ENCODE measurements at regions not wholly inside any gene's neighbourhood (a gene's known extent, or its start where the extent isn't known, plus 50 kb on each side); places are given as distances from the start of the nearest gene placed in this dataset.
A peak's percentile ranks its signal among the peaks of the same experiment; 100 is the strongest.

DNA sequence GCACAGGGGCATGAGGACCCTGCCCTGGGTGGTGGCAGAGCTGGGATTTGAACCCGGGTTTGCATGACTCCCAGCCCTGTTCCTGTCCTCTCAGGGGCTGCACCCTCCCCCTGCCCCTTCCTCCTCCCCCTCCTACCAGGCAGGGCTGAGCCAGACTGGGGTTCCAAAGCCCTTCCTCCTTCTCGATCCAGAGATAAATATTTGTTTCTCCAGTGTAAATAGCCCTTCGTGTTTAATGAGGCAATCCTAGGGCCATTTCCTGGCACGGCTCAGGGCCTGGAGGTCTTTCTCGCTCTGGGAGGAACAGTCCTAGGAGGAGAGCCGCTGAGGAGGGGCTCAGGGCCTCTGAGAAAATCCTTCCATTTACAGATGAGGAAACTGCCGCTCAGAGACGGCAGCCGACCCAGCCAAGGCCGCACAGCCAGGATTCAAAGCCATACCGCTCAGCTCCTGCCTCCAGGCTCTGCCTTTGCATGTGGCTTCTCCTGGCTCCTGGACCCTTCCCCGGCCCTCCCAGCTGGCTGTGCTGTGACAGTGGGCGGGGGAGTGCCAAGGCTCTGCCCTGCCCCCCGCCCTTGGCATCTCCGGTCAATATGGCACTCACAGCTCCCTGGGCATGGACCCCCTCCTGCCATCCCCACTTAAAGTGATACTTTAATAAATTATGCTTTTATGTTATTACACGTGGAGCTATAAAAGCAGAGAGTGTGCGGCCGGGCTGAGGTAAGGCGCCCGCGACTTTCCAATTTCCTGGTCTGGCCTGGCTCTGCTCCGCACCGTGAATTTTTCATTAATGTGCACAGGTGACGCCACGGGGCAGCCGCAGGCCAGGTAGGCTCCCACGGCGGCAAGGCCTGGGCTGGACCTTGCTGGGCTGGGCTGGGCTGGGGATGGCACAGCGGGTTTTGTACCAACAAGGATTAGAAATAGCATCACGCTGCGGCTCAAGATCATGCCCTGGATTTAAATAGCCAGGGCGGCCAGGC, 114.7 kb upstream of the WNT4 start:
- H3K4me3 ChIP-seq (ENCODE audit: low read depth, low read length) = no peak overlapping the region
- peaks cover 18% of the 10 kb centered on the region for H3K4me1 ChIP-seq (ENCODE audit: control insufficient read depth, insufficient read depth, low read length)
- no peak overlapping the region for H3K9ac ChIP-seq (ENCODE audit: low read depth, low read length)
- no peaks in the 10 kb centered on the region for H3K36me3 ChIP-seq (ENCODE audit: control insufficient read depth, insufficient read depth, low read length)
- no peaks in the 10 kb centered on the region; the same call in 1 of the 2 replicates for H3K27me3 ChIP-seq (ENCODE audit: control insufficient read depth, insufficient read depth, low read length)
- H3K27ac ChIP-seq (ENCODE audit: low read depth, low read length) = no peak overlapping the region
- H3K9me3 ChIP-seq (ENCODE audit: control insufficient read depth, insufficient read depth, low read length) = no peaks in the 10 kb centered on the region

DNA sequence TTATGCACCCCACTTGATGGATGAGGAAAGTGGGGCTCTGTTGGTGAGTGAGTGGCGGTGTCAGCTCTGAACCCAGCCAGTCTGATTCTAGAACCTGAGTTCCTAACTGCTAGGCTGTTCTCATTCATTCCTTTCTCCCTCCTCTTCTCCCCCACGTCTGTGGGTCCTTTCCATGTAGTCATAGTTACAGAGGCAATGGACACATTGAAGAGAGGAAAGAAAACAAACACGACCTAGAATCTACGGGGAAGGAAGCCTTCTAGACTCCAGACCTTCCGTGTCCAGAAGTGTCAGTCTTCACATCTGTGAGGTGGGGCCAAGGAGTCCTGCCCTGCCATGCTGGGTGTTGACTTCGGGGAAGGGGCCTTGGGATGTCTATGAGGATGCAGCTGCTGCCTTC, 115.8 kb upstream of the WNT4 start:
- Histone ChIP-seq H3K4me1 (ENCODE audit: control insufficient read depth, insufficient read depth, low read length) (peaks cover 20% of the 10 kb centered on the region), H3K27ac (ENCODE audit: low read depth, low read length) (no peak overlapping the region), H3K4me3 (ENCODE audit: low read depth, low read length) (no peak overlapping the region), H3K9me3 (ENCODE audit: control insufficient read depth, insufficient read depth, low read length) (no peaks in the 10 kb centered on the region), H3K36me3 (ENCODE audit: control insufficient read depth, insufficient read depth, low read length) (no peaks in the 10 kb centered on the region), H3K27me3 (ENCODE audit: control insufficient read depth, insufficient read depth, low read length) (no peaks in the 10 kb centered on the region), H3K9ac (ENCODE audit: low read depth, low read length) (no peak overlapping the region)

DNA sequence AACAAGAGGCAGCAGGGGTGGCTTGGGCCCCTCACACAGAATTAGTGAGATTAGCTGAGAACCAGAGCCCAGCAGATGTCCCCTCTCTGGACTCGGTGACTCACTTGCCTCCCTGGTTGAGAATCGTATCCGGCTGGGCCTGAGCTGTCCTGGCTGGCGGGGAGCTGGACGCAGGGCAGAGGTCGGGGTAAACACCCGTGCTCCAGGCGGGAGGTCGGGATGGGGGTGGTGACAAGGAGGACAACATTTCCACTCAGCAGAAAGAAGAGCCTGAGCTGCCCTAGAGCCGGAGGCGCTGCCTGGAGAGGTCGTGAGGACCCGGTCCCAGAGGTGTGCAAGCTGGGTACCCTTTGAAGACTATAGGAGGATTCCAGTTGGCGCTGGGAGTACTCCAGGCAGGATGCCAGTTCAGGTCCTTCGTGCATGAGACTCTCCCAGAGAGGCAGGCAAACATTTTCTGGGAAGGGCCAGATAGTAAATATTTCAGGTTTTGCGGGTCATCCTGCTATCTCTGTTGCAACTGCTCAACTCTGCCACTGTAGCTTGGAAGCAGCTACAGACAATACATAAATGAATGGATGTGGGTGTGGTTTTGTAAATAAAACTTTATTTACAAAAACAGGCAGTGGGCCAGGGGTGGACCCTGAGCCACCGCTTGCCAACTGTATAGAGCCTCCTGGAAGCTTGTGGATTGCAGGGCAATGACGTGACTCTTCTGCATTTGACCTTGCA, 116.8 kb upstream of the WNT4 start:
- H3K27me3 ChIP-seq (ENCODE audit: control insufficient read depth, insufficient read depth, low read length) = no peaks in the 10 kb centered on the region
- peak overlapping the region; percentile 63 for H3K27ac ChIP-seq (ENCODE audit: low read depth, low read length)
- no peak overlapping the region for H3K4me3 ChIP-seq (ENCODE audit: low read depth, low read length)
- H3K36me3 ChIP-seq (ENCODE audit: control insufficient read depth, insufficient read depth, low read length) = no peaks in the 10 kb centered on the region
- no peak overlapping the region for H3K9ac ChIP-seq (ENCODE audit: low read depth, low read length)
- H3K4me1 ChIP-seq (ENCODE audit: control insufficient read depth, insufficient read depth, low read length) = peaks cover 26% of the 10 kb centered on the region
- no peaks in the 10 kb centered on the region for H3K9me3 ChIP-seq (ENCODE audit: control insufficient read depth, insufficient read depth, low read length)

DNA sequence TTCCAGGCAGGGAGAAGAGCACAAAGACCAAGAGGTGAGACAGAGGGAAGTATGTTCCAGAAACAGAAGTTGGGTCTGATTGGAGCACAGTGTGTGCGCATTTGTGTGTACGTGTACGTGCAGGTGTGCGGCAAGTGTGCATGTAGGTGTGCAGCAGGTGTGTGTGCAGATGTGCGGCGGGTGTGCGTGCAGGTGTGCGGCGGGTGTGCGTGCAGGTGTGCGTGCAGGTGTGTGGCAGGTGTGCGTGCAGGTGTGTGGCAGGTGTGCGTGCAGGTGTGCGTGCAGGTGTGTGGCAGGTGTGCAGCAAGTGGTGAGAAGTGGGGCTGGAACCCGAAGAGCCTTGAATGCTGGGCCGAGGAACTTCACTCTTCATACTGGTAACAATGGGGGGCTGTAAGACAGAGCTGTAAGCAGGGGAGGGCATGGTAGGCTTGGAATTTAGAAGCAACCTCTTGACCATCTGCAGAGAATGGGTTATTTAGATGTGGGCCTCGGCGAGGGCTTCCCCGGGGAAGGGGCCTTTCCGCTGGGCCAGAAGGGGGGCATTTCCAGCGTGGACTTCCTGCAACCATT, 118.0 kb upstream of the WNT4 start:
- Histone ChIP-seq H3K9ac (ENCODE audit: low read depth, low read length) (no peak overlapping the region), H3K9me3 (ENCODE audit: control insufficient read depth, insufficient read depth, low read length) (no peaks in the 10 kb centered on the region), H3K36me3 (ENCODE audit: control insufficient read depth, insufficient read depth, low read length) (no peaks in the 10 kb centered on the region)

DNA sequence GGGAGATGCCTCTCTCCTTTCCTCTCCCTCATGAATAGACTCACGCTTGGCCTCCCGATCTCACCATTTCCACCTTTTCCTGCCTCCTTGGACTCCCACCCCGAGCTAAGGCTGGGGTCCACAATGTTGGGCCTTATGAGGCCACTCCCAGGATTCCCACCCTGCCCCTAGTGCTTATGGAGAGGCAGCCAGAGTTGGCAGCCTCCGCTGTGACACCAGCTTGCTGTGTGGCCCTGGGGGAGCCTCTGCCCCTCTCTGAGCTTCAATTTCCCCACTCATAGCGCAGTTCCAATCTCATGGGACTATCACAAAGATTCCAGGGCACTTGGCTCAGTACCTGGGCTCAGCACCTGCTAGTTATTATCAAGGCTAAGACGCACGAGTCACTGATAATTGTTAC, 118.7 kb upstream of the WNT4 start:
- peaks cover 28% of the 10 kb centered on the region for H3K4me1 ChIP-seq (ENCODE audit: control insufficient read depth, insufficient read depth, low read length)
- no peaks in the 10 kb centered on the region for H3K9me3 ChIP-seq (ENCODE audit: control insufficient read depth, insufficient read depth, low read length)
- no peak overlapping the region for H3K27ac ChIP-seq (ENCODE audit: low read depth, low read length)

More for the DNA sequence above, 118.0 kb upstream of the WNT4 start:
- Histone ChIP-seq H3K27me3 (ENCODE audit: control insufficient read depth, insufficient read depth, low read length) (no peaks in the 10 kb centered on the region), H3K4me3 (ENCODE audit: low read depth, low read length) (no peak overlapping the region), H3K4me1 (ENCODE audit: control insufficient read depth, insufficient read depth, low read length) (peaks cover 28% of the 10 kb centered on the region), H3K27ac (ENCODE audit: low read depth, low read length) (no peak overlapping the region)

DNA sequence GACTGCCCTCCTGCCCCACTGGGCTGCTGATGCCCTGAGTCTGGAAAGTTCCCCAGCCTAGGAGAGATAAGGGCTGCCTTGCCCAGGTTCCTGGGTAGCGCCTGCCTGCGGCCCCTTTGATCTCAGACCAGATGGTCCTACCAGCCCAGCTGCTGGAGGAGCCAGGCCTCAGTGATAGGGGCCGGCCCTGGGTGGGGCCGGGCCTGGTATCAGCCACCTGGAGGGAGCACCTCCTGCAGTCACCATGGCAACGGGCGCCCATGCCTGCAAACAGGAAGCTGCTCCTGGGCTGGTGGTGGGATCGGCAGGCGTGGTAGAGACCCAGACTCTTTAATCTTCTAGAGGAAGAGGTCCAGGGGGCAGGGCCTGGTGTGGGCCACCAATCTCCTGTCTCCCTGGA, 119.7 kb upstream of the WNT4 start:
- H3K4me3 ChIP-seq (ENCODE audit: low read depth, low read length) = no peak overlapping the region
- no peak overlapping the region for H3K9ac ChIP-seq (ENCODE audit: low read depth, low read length)
- H3K27me3 ChIP-seq (ENCODE audit: control insufficient read depth, insufficient read depth, low read length) = no peaks in the 10 kb centered on the region
- no peaks in the 10 kb centered on the region for H3K9me3 ChIP-seq (ENCODE audit: control insufficient read depth, insufficient read depth, low read length)
- H3K4me1 ChIP-seq (ENCODE audit: control insufficient read depth, insufficient read depth, low read length) = peaks cover 28% of the 10 kb centered on the region
- no peak overlapping the region for H3K27ac ChIP-seq (ENCODE audit: low read depth, low read length)
- no peaks in the 10 kb centered on the region for H3K36me3 ChIP-seq (ENCODE audit: control insufficient read depth, insufficient read depth, low read length)

More for the DNA sequence above, 118.7 kb upstream of the WNT4 start:
- H3K27me3 ChIP-seq (ENCODE audit: control insufficient read depth, insufficient read depth, low read length) = no peaks in the 10 kb centered on the region
- H3K36me3 ChIP-seq (ENCODE audit: control insufficient read depth, insufficient read depth, low read length) = no peaks in the 10 kb centered on the region
- H3K9ac ChIP-seq (ENCODE audit: low read depth, low read length) = no peak overlapping the region
- H3K4me3 ChIP-seq (ENCODE audit: low read depth, low read length) = no peak overlapping the region

DNA sequence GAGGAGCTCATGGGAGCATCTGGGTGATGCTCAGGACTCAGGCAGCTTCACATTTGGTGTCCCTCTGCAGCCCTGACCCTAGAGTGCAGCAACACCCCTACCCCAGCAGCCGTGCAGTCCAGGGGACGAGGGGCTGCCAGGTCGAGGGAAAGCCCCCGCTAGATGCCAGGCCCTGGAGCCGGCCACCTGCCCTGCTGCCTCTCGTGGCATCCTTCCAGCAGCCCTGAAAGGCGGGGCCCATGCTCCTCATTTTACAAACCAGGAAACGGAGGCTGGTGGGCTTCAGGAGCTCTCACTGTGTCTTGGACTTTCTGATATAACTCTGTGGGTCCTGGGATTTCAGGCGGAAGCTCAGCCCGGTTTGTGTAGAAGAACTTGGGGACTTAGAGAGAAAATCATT, 120.5 kb upstream of the WNT4 start:
- peaks cover 28% of the 10 kb centered on the region for H3K4me1 ChIP-seq (ENCODE audit: control insufficient read depth, insufficient read depth, low read length)
- H3K36me3 ChIP-seq (ENCODE audit: control insufficient read depth, insufficient read depth, low read length) = no peaks in the 10 kb centered on the region
- H3K27me3 ChIP-seq (ENCODE audit: control insufficient read depth, insufficient read depth, low read length) = no peaks in the 10 kb centered on the region
- H3K9ac ChIP-seq (ENCODE audit: low read depth, low read length) = no peak overlapping the region
- H3K9me3 ChIP-seq (ENCODE audit: control insufficient read depth, insufficient read depth, low read length) = no peaks in the 10 kb centered on the region
- H3K4me3 ChIP-seq (ENCODE audit: low read depth, low read length) = no peak overlapping the region
- no peak overlapping the region for H3K27ac ChIP-seq (ENCODE audit: low read depth, low read length)

DNA sequence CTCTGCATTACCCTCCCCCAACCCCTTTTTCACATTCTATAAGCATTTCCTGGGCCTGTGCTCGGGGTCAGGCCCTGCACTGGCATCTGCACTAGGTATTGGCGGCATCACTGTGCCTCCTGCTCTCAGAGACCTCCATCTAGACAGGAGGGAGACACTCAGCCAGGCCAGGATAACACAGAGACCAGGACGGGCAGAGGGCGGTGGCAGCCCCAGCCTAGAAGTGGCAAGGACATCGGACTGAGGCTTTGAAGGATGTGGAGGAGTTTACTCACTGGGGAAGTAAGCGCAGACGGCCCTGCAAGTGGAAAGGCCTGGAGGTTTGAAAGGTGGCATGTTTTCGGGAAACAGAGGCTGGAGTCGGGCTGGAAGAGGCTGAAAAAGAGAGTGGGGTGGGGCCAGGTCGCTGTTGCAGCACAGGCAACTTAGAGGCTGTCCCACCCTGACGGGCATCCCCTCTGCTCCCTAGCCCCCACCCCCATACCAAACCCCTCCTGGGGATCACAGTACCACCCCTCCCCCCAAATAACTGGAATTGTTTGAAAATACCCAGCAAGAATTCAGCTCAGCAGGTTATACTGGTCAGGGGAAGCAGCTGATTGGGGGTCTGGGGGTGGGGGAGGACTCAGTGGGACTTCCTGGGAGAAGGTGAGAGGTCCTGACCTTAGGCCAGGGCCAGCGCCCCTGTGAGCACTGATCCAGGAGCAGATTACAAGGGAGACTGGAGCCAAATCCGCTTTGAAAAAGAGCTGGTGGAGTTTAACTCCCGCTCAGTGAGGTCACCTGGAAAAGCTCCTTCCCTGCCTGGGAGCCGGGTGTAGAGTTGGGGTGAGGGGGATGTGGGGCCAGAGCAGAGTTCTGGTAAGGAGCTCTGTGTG, 121.8 kb upstream of the WNT4 start:
- Histone ChIP-seq H3K9me3 (ENCODE audit: control insufficient read depth, insufficient read depth, low read length) (no peaks in the 10 kb centered on the region), H3K36me3 (ENCODE audit: control insufficient read depth, insufficient read depth, low read length) (no peaks in the 10 kb centered on the region), H3K27me3 (ENCODE audit: control insufficient read depth, insufficient read depth, low read length) (no peaks in the 10 kb centered on the region), H3K27ac (ENCODE audit: low read depth, low read length) (peak overlapping the region; percentile 72), H3K4me3 (ENCODE audit: low read depth, low read length) (no peak overlapping the region), H3K9ac (ENCODE audit: low read depth, low read length) (no peak overlapping the region), H3K4me1 (ENCODE audit: control insufficient read depth, insufficient read depth, low read length) (peaks cover 28% of the 10 kb centered on the region)

DNA sequence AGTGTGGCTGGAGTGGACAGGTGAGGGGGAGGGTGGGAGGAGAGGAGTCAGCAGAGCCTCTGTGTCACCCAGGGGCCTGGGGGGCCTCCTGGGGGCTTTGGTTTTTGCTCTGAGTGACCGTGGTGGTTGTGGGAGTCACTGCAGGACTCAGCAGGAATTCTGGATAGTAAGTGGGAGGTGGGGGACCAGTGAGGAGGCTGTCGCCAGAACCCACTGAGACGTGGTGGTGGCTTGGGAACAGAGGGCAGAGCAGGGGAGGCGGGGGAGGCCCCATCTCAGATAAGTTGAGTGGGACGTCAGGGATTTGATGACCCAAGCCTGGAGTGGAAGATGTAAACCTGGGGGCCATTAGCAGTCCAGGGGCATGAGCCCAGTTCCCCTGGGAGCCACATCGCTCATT, 123.2 kb upstream of the WNT4 start:
- Histone ChIP-seq H3K27ac (ENCODE audit: low read depth, low read length) (no peak overlapping the region), H3K4me1 (ENCODE audit: control insufficient read depth, insufficient read depth, low read length) (peaks cover 24% of the 10 kb centered on the region), H3K4me3 (ENCODE audit: low read depth, low read length) (no peak overlapping the region), H3K9me3 (ENCODE audit: control insufficient read depth, insufficient read depth, low read length) (no peaks in the 10 kb centered on the region), H3K36me3 (ENCODE audit: control insufficient read depth, insufficient read depth, low read length) (no peaks in the 10 kb centered on the region), H3K9ac (ENCODE audit: low read depth, low read length) (no peak overlapping the region), H3K27me3 (ENCODE audit: control insufficient read depth, insufficient read depth, low read length) (no peaks in the 10 kb centered on the region)

DNA sequence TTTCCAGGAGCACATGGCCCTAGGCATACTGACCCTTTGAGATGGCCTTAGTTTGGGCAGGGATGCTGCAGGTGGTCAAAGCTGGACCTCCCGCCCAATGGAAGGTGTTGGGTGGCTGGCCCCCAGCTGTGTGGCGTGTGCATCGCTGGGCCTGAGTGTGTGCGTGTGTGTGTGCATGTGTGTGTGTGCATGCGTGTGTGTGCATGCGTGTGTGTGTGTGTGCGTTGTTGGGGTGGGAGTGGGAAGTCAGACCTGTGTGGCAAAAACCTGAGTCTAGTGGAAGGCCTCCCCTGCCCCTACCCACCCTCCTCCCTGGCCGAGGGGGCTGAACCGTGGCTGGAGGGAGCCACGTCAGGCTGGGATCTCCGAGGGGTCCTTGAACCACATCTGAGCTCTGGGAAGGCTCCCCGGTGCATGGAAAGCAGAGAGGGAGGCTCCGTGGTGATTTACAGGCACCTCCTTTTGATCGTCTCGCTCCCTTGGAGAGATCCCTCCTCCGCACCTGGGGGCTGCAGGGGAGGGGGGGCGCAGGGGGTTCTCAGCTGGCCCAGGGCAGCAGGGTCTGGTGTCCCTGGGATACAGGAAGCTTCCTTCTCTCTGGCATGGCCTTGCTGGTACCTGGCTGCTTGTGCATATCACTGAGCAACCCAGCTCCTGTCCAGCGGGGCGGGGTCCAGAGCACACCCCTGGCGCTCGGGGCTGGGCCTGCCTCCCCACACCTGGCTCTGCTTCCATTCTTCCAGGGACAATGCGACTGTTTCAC, 124.7 kb upstream of the WNT4 start:
- H3K9ac ChIP-seq (ENCODE audit: low read depth, low read length) = no peak overlapping the region
- no peak overlapping the region for H3K27ac ChIP-seq (ENCODE audit: low read depth, low read length)
- H3K4me3 ChIP-seq (ENCODE audit: low read depth, low read length) = no peak overlapping the region
- no peaks in the 10 kb centered on the region for H3K27me3 ChIP-seq (ENCODE audit: control insufficient read depth, insufficient read depth, low read length)
- no peaks in the 10 kb centered on the region for H3K36me3 ChIP-seq (ENCODE audit: control insufficient read depth, insufficient read depth, low read length)
- H3K9me3 ChIP-seq (ENCODE audit: control insufficient read depth, insufficient read depth, low read length) = no peaks in the 10 kb centered on the region
- peaks cover 24% of the 10 kb centered on the region for H3K4me1 ChIP-seq (ENCODE audit: control insufficient read depth, insufficient read depth, low read length)

Measured in HUES48 (cell line).